H9 (cell line): ENCODE measurements at regions not wholly inside any gene's neighbourhood (a gene's known extent, or its start where the extent isn't known, plus 50 kb on each side); places are given as distances from the start of the nearest gene placed in this dataset.
"Not testable (repeated sequence)": the region's sequence is repeated elsewhere in the genome, so short reads cannot be mapped to it uniquely, and the experiment has no call there.

Experiments
- DNase-seq: peaks from one replicate; pipeline ENCODE4 v3.0.0-alpha.2; 2017
- H2AFZ ChIP-seq: one replicate; pipeline ENCODE4 v1.6.1; 2013; ENCODE audit warnings: mild to moderate bottlenecking, low read length, control low read depth, moderate library complexity
- H2AK5ac ChIP-seq: 2 replicates; pipeline ENCODE4 v1.6.1; 2013; ENCODE audit warnings: low read length, control low read depth, mixed read lengths; ENCODE audit not compliant: insufficient read length
- H2BK120ac ChIP-seq: one replicate; pipeline ENCODE4 v1.6.1; 2013; ENCODE audit warnings: low read depth, mild to moderate bottlenecking, low read length, control low read depth, inconsistent platforms; ENCODE audit not compliant: poor library complexity, severe bottlenecking
- H2BK12ac ChIP-seq: 2 replicates; pipeline ENCODE4 v1.6.1; 2013; ENCODE audit warnings: low read length, control low read depth, mixed read lengths, low read depth; ENCODE audit not compliant: insufficient read length
- H2BK15ac ChIP-seq: 2 replicates; pipeline ENCODE4 v1.6.1; 2013; ENCODE audit warnings: low read depth, low read length, control low read depth
- H2BK20ac ChIP-seq: one replicate; pipeline ENCODE4 v1.6.1; 2013; ENCODE audit warnings: low read depth, mild to moderate bottlenecking, low read length, control low read depth, inconsistent platforms; ENCODE audit not compliant: poor library complexity, severe bottlenecking
- H2BK5ac ChIP-seq: 2 replicates; pipeline ENCODE4 v1.6.1; 2013; ENCODE audit warnings: low read length, control low read depth, mixed read lengths; ENCODE audit not compliant: insufficient read length
- H3K14ac ChIP-seq: 2 replicates; pipeline ENCODE4 v1.6.1; 2013; ENCODE audit warnings: low read length, control low read depth; ENCODE audit not compliant: insufficient read depth
- H3K18ac ChIP-seq: 2 replicates; pipeline ENCODE4 v1.6.1; 2013; ENCODE audit warnings: low read depth, mild to moderate bottlenecking, mixed read lengths, low read length, control low read depth; ENCODE audit not compliant: insufficient read length
- H3K23ac ChIP-seq: 2 replicates; pipeline ENCODE4 v1.6.1; 2013; ENCODE audit warnings: low read length, control low read depth, mixed read lengths, low read depth; ENCODE audit not compliant: insufficient read length
- H3K23me2 ChIP-seq: 2 replicates; pipeline ENCODE4 v1.6.1; 2013; ENCODE audit warnings: low read depth, mild to moderate bottlenecking, mixed read lengths, low read length, control low read depth; ENCODE audit not compliant: insufficient read length, poor library complexity, severe bottlenecking
- H3K27ac ChIP-seq: 2 replicates; pipeline ENCODE4 v1.5.1; 2013; ENCODE audit warnings: low read length, control low read depth, mixed read lengths, low read depth; ENCODE audit not compliant: insufficient read length
- H3K27me3 ChIP-seq: 2 replicates; pipeline ENCODE4 v1.6.1; 2013; ENCODE audit warnings: low read length, control low read depth, inconsistent platforms; ENCODE audit not compliant: insufficient read depth
- H3K4ac ChIP-seq: 2 replicates; pipeline ENCODE4 v1.6.1; 2013; ENCODE audit warnings: low read depth, mild to moderate bottlenecking, control low read depth, inconsistent platforms, low read length, moderate library complexity
- H3K4me1 ChIP-seq: 2 replicates; pipeline ENCODE4 v1.6.1; 2013; ENCODE audit warnings: low read length, control low read depth, inconsistent platforms; ENCODE audit not compliant: insufficient read depth
- H3K4me2 ChIP-seq: 2 replicates; pipeline ENCODE4 v1.6.1; 2013; ENCODE audit warnings: low read length, control low read depth, mixed read lengths; ENCODE audit not compliant: insufficient read length, insufficient read depth
- H3K56ac ChIP-seq: 2 replicates; pipeline ENCODE4 v1.6.1; 2013; ENCODE audit warnings: low read depth, mild to moderate bottlenecking, mixed read lengths, low read length, control low read depth; ENCODE audit not compliant: insufficient read length
- H3K79me1 ChIP-seq: 2 replicates; pipeline ENCODE4 v1.6.1; 2013; ENCODE audit warnings: low read depth, mild to moderate bottlenecking, moderate library complexity, low read length, control low read depth, inconsistent platforms; ENCODE audit not compliant: insufficient read depth, poor library complexity, severe bottlenecking
- H3K79me2 ChIP-seq: 2 replicates; pipeline ENCODE4 v1.6.1; 2013; ENCODE audit warnings: low read length, control low read depth, inconsistent platforms; ENCODE audit not compliant: insufficient read depth
- H3K9ac ChIP-seq: 2 replicates; pipeline ENCODE4 v1.6.1; 2013; ENCODE audit warnings: low read length, control low read depth, mixed read lengths; ENCODE audit not compliant: insufficient read length; ENCODE audit errors: extremely low read depth
- H3K9me3 ChIP-seq: one replicate; pipeline ENCODE4 v1.6.1; 2013; ENCODE audit warnings: low read depth, low read length, inconsistent platforms; ENCODE audit not compliant: control insufficient read depth
- H3T11ph ChIP-seq: one replicate; pipeline ENCODE4 v1.6.1; 2013; ENCODE audit warnings: mild to moderate bottlenecking, low read length, control low read depth, inconsistent platforms
- H4K20me1 ChIP-seq: one replicate; pipeline ENCODE4 v1.6.1; 2013; ENCODE audit not compliant: control insufficient read depth, insufficient read length, insufficient read depth
- H4K5ac ChIP-seq: 2 replicates; pipeline ENCODE4 v1.6.1; 2013; ENCODE audit warnings: low read depth, mild to moderate bottlenecking, mixed read lengths, low read length, control low read depth; ENCODE audit not compliant: insufficient read length
- H4K8ac ChIP-seq: replicated peaks from 2 replicates; pipeline ENCODE4 v1.6.1; 2013; ENCODE audit warnings: low read length, control low read depth, mixed read lengths, low read depth; ENCODE audit not compliant: insufficient read length
- H4K91ac ChIP-seq: 2 replicates; pipeline ENCODE4 v1.6.1; 2013; ENCODE audit warnings: low read depth, mild to moderate bottlenecking, moderate library complexity, mixed read lengths, low read length, control low read depth; ENCODE audit not compliant: insufficient read length
- H3K27ac Mint-ChIP-seq, 3 experiments: 2 replicates in 2 of 3; 3 replicates in 1 of 3; pipeline ENCODE4 v1.8.0; 2020 to 2021; ENCODE audit warnings: mixed read lengths in 3 of 3, mild to moderate bottlenecking in 1 of 3, moderate library complexity in 1 of 3
- H3K27me3 Mint-ChIP-seq: 2 replicates; pipeline ENCODE4 v1.8.0; 2021; ENCODE audit warnings: low read depth, mild to moderate bottlenecking, moderate library complexity, mixed read lengths
- H3K36me3 Mint-ChIP-seq, 3 experiments: 2 replicates in 2 of 3; 3 replicates in 1 of 3; pipeline ENCODE4 v1.8.0; 2020 to 2021; ENCODE audit warnings: low read depth in 3 of 3, mixed read lengths in 3 of 3; ENCODE audit not compliant: insufficient read depth in 1 of 3
- H3K4me1 Mint-ChIP-seq, 2 experiments: 2 replicates each; pipeline ENCODE4 v1.8.0; 2020; ENCODE audit warnings: mixed read lengths in 2 of 2
- H3K4me3 Mint-ChIP-seq, 2 experiments: 2 replicates in 1 of 2; 3 replicates in 1 of 2; pipeline ENCODE4 v1.8.0; 2020 to 2021; ENCODE audit warnings: mild to moderate bottlenecking in 2 of 2, mixed read lengths in 2 of 2, moderate library complexity in 1 of 2
- H3K9me3 Mint-ChIP-seq, 2 experiments: 2 replicates in 1 of 2; 3 replicates in 1 of 2; pipeline ENCODE4 v1.8.0; 2020; ENCODE audit warnings: mild to moderate bottlenecking in 2 of 2, mixed read lengths in 2 of 2, moderate library complexity in 1 of 2
- CTCF ChIP-seq: fragments of 200-600 bp; sonication (generic); conservative IDR thresholded peaks from 3 replicates; pipeline ENCODE4 v1.8.0; 2021; ENCODE audit warnings: antibody characterized with exemption, mild to moderate bottlenecking
- WGBS: extraction: QIAGEN DNeasy Blood & Tissue Kit; methylation state at CpG from one replicate; pipeline ENCODE4 v1.1.7; 2013; ENCODE audit warnings: missing lambda C conversion rate, low lambda C conversion rate, mixed read lengths; ENCODE audit not compliant: insufficient read length; ENCODE audit errors: extremely low coverage; 5-methylcytosine and 5-hydroxymethylcytosine counted together

GRCh38 chr4:12110627-12111026 lies 681.9 kb upstream of the HS3ST1 start:
- no peaks in the 10 kb centered on the region for H3K23me2 ChIP-seq
- H3K4me2 ChIP-seq, result no peak overlapping the region
- H3T11ph ChIP-seq, result no peak overlapping the region
- H2AFZ ChIP-seq, result no peak overlapping the region
- no peak overlapping the region for H3K56ac ChIP-seq
- H3K4me1 ChIP-seq, result no peaks in the 10 kb centered on the region
- H3K18ac ChIP-seq, result no peak overlapping the region
- H3K14ac ChIP-seq, result no peak overlapping the region
- H3K4ac ChIP-seq, result no peak overlapping the region
- H3K9ac ChIP-seq, result no peak overlapping the region
- no peaks in the 10 kb centered on the region for H3K79me2 ChIP-seq
- TF ChIP-seq CTCF, result no peak
- H2AK5ac ChIP-seq, result no peak overlapping the region
- no peak for DNase-seq
- no peaks in the 10 kb centered on the region for H3K79me1 ChIP-seq
- H3K4me1 Mint-ChIP-seq, result no peaks in the 10 kb centered on the region
- H2BK20ac ChIP-seq, result no peak overlapping the region
- no peak overlapping the region for H4K8ac ChIP-seq
- no peak overlapping the region for H3K4me3 Mint-ChIP-seq
- peaks cover 44 to 49% of the 10 kb centered on the region in 2 experiments for H3K9me3 Mint-ChIP-seq
- H3K27me3 Mint-ChIP-seq, result no peaks in the 10 kb centered on the region
- H4K91ac ChIP-seq, result no peak overlapping the region
- H3K36me3 Mint-ChIP-seq, result peaks cover 8 to 45% (median 14%) of the 10 kb centered on the region in 3 experiments
- no peaks in the 10 kb centered on the region for H3K9me3 ChIP-seq
- H2BK5ac ChIP-seq, result no peak overlapping the region
- no CpG with 5 or more reads among the region's 3 CpGs for WGBS
- H3K27ac Mint-ChIP-seq, result no peak overlapping the region
- H2BK120ac ChIP-seq, result no peak overlapping the region
- H3K23ac ChIP-seq, result no peak overlapping the region
- H4K5ac ChIP-seq, result no peak overlapping the region
- no peak overlapping the region for H2BK15ac ChIP-seq
- no peak overlapping the region for H3K27ac ChIP-seq
- no peak overlapping the region for H2BK12ac ChIP-seq
- H3K27me3 ChIP-seq, result no peaks in the 10 kb centered on the region
- H4K20me1 ChIP-seq, result no peaks in the 10 kb centered on the region

GRCh38 chr4:12109056-12109455 lies 680.4 kb upstream of the HS3ST1 start:
- H3K9me3 ChIP-seq, H3K27me3 Mint-ChIP-seq, H3K79me2 ChIP-seq, H2BK120ac ChIP-seq, H3K27ac Mint-ChIP-seq, DNase-seq, H3K23ac ChIP-seq, H3K9ac ChIP-seq, H3K4me3 Mint-ChIP-seq, H3K27ac ChIP-seq, H4K8ac ChIP-seq, H3K79me1 ChIP-seq, H3K4me1 Mint-ChIP-seq, H4K20me1 ChIP-seq, H3K14ac ChIP-seq, H2BK20ac ChIP-seq, H3K23me2 ChIP-seq, H2BK5ac ChIP-seq, H3K4ac ChIP-seq, H3K4me1 ChIP-seq, H2BK12ac ChIP-seq, H3K4me2 ChIP-seq, H3T11ph ChIP-seq, H2BK15ac ChIP-seq, H3K27me3 ChIP-seq, H2AK5ac ChIP-seq, H3K18ac ChIP-seq, H3K56ac ChIP-seq, H4K5ac ChIP-seq, H2AFZ ChIP-seq, H4K91ac ChIP-seq: not testable (repeated sequence)
- Mint-ChIP-seq H3K36me3 (peaks cover 6 to 32% (median 12%) of the 10 kb centered on the region in 3 experiments), H3K9me3 (peaks cover 34 to 37% of the 10 kb centered on the region in 2 experiments)
- WGBS, result no CpG with 5 or more reads among the region's 4 CpGs
